ENCODE measurements at regions not wholly inside any gene's neighbourhood (a gene's known extent, or its start where the extent isn't known, plus 50 kb on each side); places are given as distances from the start of the nearest gene placed in this dataset.

DNA sequence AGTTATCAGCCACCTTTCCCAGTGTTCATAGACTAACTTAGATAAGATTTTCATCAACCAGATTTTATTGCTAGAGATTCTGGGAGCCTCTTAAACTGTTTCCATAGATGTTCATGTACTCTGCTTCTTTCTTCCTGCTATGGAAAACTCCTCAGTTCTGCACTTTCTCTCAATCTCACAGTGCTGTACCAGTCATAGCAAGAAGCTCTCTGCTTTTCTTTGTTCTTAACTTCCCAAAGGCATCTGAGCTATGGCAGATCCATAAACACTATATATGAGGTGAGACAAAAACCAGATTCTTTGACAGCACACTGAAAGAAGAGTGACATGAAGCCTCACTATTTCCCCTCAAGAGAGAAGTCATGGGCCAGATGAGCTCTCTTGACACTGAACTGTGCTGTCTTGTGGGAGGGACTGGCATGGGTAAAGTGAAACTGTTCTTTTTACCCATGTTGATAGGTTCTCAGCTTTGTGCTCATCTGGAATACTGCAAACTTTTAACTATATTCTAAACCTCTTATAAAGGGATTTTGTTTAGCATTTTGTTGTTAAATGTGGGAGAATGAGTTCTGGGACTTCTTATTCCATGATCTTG is 64.2 kb upstream of the LYPLAL1 start:
- Histone ChIP-seq H3K36me3 (ENCODE audit: low read length) (no peaks in the 10 kb centered on the region), H3K9ac (ENCODE audit: low read length) (no peak overlapping the region), H2AFZ (ENCODE audit: low read depth, low read length, severe bottlenecking) (no peak overlapping the region), H3K4me2 (ENCODE audit: low read depth, low read length, poor library complexity, severe bottlenecking) (no peak overlapping the region), H3K9me3 (ENCODE audit: insufficient read depth, low read length) (0 out of 2 replicates have a peak, but pooled peaks cover 3% of the 10 kb centered on the region), H3K27me3 (ENCODE audit: low read length) (no peaks in the 10 kb centered on the region), H3F3A (ENCODE audit: insufficient read depth) (no peaks in the 10 kb centered on the region), H3K9me2 (replicated peaks; ENCODE audit: insufficient read depth, low read length) (no peaks in the 10 kb centered on the region), H3K79me2 (ENCODE audit: insufficient read depth, low read length) (no peaks in the 10 kb centered on the region), H3K4me3 (ENCODE audit: insufficient read depth, low read length, poor library complexity, severe bottlenecking) (no peak overlapping the region), H3K27ac (ENCODE audit: low read depth, low read length) (no peak overlapping the region), H4K20me1 (ENCODE audit: low read depth, low read length) (no peaks in the 10 kb centered on the region)
- TF ChIP-seq CTCF (IDR thresholded peaks at IDR 0.05; ENCODE audit: insufficient read depth, low read length, poor library complexity, severe bottlenecking) (no peak), EZH2phosphoT487 (conservative IDR thresholded peaks at IDR 0.05; ENCODE audit: low read length) (no peak)

GRCh38 chr1:219113261-219113660 is 60.4 kb upstream of the LYPLAL1 start:
- Histone ChIP-seq H3K27ac (ENCODE audit: low read depth, low read length) (no peak overlapping the region), H3K36me3 (ENCODE audit: low read length) (no peaks in the 10 kb centered on the region), H3K79me2 (ENCODE audit: insufficient read depth, low read length) (no peaks in the 10 kb centered on the region), H3K4me3 (ENCODE audit: insufficient read depth, low read length, poor library complexity, severe bottlenecking) (no peak overlapping the region), H2AFZ (ENCODE audit: low read depth, low read length, severe bottlenecking) (no peak overlapping the region), H3K9ac (ENCODE audit: low read length) (no peak overlapping the region), H4K20me1 (ENCODE audit: low read depth, low read length) (no peaks in the 10 kb centered on the region), H3K9me2 (replicated peaks; ENCODE audit: insufficient read depth, low read length) (no peaks in the 10 kb centered on the region), H3K27me3 (ENCODE audit: low read length) (no peaks in the 10 kb centered on the region), H3K4me2 (ENCODE audit: low read depth, low read length, poor library complexity, severe bottlenecking) (no peak overlapping the region), H3K9me3 (ENCODE audit: insufficient read depth, low read length) (0 out of 2 replicates have a peak, but pooled peaks cover 3% of the 10 kb centered on the region), H3F3A (ENCODE audit: insufficient read depth) (no peaks in the 10 kb centered on the region)
- TF ChIP-seq EZH2phosphoT487 (conservative IDR thresholded peaks at IDR 0.05; ENCODE audit: low read length) (no peak), CTCF (IDR thresholded peaks at IDR 0.05; ENCODE audit: insufficient read depth, low read length, poor library complexity, severe bottlenecking) (no peak)

DNA sequence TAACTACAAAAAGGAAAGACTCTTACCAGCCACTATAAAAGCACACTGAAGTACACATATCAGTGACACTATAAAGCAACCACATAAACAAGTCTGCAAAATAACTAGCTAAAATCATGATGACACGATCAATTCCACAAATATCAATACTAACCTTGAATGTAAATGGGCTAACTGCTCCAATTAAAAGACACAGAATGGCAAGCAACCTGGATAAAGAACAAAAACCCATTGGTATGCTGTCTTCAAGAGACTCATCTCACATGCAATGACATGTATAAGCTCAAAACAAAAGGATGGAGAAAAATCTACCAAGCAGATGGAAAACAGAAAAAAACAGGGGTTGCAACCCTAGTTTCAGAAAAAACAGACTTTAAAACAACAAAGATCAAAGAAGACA is 59.7 kb upstream of the LYPLAL1 start:
- no peaks in the 10 kb centered on the region for H3K79me2 ChIP-seq (ENCODE audit: insufficient read depth, low read length)
- no peak overlapping the region for H3K27ac ChIP-seq (ENCODE audit: low read depth, low read length)
- H3K4me3 ChIP-seq (ENCODE audit: insufficient read depth, low read length, poor library complexity, severe bottlenecking), result no peak overlapping the region
- H2AFZ ChIP-seq (ENCODE audit: low read depth, low read length, severe bottlenecking), result no peak overlapping the region
- no peak overlapping the region for H3K4me2 ChIP-seq (ENCODE audit: low read depth, low read length, poor library complexity, severe bottlenecking)
- H4K20me1 ChIP-seq (ENCODE audit: low read depth, low read length), result no peaks in the 10 kb centered on the region
- no peaks in the 10 kb centered on the region for H3K9me3 ChIP-seq (ENCODE audit: insufficient read depth, low read length)
- H3K36me3 ChIP-seq (ENCODE audit: low read length), result no peaks in the 10 kb centered on the region
- no peaks in the 10 kb centered on the region for H3K27me3 ChIP-seq (ENCODE audit: low read length)
- no peak overlapping the region for H3K9ac ChIP-seq (ENCODE audit: low read length)
- no peaks in the 10 kb centered on the region for H3F3A ChIP-seq (ENCODE audit: insufficient read depth)
- no peak for TF ChIP-seq CTCF (IDR thresholded peaks at IDR 0.05; ENCODE audit: insufficient read depth, low read length, poor library complexity, severe bottlenecking)
- no peak for TF ChIP-seq EZH2phosphoT487 (conservative IDR thresholded peaks at IDR 0.05; ENCODE audit: low read length)
- H3K9me2 ChIP-seq (replicated peaks; ENCODE audit: insufficient read depth, low read length), result no peaks in the 10 kb centered on the region
